Smooth muscle cell of the brain vasculature (primary cell): ENCODE measurements at regions not wholly inside any gene's neighbourhood (a gene's known extent, or its start where the extent isn't known, plus 50 kb on each side); places are given as distances from the start of the nearest gene placed in this dataset.
A peak's percentile ranks its signal among the peaks of the same experiment; 100 is the strongest.

Source experiments
- DNase-seq: peaks from one replicate; pipeline ENCODE4 v3.0.0-alpha.2; 2012; ENCODE audit warnings: low read depth, low spot score

- DNase-seq, result no peak
Observed at GRCh38 chr16:73279451-73279850, 231.5 kb upstream of the ZFHX3 start.

- no peak for DNase-seq
Observed at GRCh38 chr16:73277071-73277470, 229.1 kb upstream of the ZFHX3 start.

GRCh38 chr16:73275448-73275847 is 227.5 kb upstream of the ZFHX3 start:
- DNase-seq, result no peak

- no peak for DNase-seq
Observed at GRCh38 chr16:73275024-73275423, 227.1 kb upstream of the ZFHX3 start.

DNA sequence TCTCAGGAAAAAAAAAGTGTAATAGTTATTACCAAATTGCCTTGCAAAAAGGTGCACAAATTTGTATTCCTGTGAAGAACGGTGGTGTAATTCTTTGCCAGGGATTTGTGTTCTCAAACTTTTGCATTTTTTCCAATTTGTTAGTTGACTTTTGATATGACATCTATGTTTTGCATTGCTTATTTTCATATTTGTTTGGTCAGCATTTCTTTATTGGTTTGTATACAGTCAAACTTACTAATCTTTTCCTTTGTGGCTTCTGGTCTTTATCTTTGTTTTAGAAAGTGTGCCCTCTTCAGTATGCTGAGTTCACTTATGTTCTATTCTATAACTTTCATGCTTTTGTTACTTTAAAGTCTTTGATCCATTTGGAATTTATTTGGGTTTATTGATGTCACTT is 226.2 kb upstream of the ZFHX3 start:
- DNase-seq, result no peak

GRCh38 chr16:73268366-73268993 is 220.6 kb upstream of the ZFHX3 start:
- DNase-seq, result no peak

GRCh38 chr16:73265935-73266334 is 218.0 kb upstream of the ZFHX3 start:
- no peak for DNase-seq

GRCh38 chr16:73265124-73265837 is 217.4 kb upstream of the ZFHX3 start:
- no peak for DNase-seq

DNA sequence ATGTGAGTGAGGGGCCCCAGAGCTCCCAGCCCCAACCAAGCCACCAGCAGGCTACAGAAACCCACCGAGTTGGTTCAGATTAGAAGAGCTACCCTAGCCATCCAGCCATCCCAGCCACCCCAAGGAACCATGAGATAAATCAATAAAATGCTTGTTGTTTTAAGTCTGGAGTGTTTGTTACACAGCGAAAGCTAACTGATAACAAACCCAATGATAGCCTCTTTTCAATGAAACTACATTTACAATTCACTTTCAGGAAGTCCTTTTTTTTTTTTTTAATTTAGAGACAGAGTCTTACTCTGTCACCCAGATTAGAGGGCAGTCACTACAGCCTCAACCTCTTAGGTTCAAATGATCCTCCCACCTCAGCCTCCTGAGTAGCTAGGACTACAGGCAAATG is 215.0 kb upstream of the ZFHX3 start:
- no peak for DNase-seq

DNA sequence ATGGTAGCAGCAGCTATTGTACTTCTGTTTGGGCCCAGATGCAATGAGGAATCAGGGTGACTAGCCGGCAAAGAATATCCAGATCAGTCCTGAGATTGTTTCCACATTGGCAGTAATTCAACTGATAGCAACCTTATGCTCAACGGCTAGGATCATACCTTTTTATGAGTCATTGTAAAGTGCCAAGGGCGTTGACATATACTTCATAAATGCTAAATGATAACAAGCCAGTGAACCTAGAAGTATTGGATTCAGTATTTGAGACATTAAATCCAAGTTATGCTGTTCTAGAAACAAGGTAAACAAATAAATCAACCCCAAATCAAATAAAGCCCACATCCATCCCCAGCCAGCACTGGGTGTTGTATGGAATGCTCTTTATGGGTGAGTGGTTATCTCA is 207.1 kb upstream of the ZFHX3 start:
- no peak for DNase-seq

DNA sequence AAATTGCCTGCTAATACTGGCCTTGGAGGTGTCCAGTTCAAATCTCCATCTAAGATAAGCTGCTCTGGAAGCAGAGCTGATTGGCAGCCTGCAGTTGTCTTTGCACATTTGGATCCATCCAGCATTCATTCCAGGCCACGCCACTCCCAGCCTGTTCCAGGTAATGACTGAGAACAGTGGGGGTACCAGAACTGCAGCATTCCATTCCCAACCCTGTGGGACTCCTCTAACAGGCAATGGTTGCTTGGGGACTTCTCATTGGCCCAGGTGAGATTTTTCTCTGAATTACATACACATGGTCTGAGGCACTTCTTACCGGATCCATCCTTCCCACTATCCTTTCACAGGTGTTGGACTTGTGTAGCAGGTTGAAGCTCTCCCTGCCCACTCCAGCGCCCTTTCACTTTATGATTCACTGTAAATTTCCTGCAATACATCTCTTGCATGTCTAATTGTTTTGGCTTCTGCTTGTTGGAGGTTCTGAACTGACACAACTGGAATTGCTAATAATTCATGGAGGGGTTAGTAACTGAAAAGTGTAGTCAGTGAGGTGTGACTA is 206.1 kb upstream of the ZFHX3 start:
- DNase-seq, result no peak

DNA sequence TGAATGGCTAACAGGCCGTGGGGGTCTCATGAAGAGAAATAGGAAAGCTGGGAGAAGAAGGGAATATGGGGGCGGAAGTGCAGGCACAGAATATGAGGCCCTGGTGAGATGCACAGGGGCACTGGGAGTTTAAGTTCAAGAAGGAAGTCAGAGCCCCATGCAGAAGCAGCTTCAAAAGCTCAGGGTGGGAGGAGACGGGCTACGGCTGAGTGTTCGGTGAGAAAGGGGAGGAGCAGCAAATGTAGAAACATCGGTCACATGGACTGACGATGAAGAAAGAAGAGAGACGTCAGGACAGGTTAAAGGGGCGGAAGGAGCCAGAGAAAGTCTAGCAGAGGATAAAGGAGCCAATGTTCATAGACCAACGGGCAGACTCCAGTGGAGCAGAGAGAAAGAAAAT is 204.5 kb upstream of the ZFHX3 start:
- DNase-seq, result no peak

DNA sequence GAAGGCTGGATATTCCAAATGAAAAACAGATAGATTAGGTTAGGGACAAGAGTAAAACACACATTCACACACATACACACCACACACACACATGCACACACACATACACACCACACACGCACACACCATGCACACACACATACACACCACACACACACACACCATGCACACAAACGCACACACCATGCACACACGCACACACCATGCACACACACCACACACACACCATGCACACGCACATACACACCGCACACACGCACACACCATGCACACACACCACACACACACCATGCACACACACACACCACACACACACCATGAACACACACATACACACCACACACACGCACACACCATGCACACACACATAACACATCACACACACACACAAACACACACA is 203.7 kb upstream of the ZFHX3 start:
- DNase-seq, result no peak

DNA sequence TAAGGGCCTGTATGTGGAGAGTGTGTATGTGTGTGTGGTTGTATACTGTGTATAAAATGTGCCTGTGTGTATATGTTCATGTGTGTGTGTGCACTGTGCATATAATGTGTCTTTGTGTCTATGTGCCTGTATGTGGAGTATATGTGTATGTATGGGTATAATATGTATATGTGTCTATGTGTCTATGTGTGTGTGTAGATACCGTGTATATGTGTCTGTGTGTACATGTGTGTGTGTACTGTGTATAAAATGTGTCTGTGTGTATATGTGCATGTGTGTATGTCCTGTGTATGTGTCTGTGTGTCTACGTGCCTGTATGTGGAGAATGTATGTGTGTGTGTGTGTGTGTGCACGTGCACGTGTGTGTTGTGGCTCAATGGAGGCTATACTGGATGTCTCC is 200.4 kb upstream of the ZFHX3 start:
- no peak for DNase-seq

DNA sequence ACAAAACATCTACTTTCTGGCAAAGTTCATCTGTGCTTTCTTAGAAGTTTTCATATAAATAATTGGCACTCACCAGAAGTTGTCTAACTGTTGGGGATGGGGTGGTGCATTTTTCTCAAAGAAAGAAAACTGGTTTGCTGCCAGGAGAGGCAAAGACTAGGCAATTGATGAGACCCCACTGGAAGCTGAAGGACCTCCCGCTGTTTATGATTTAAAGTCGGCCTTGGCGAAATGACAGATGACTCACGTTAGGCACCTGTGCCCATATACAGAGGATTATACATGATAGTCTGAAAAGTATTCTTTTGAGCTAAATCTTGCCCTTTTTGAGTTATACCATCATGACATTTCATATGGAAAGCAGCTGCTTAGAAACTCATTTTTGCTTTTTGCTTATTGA is 193.0 kb upstream of the ZFHX3 start:
- no peak for DNase-seq

DNA sequence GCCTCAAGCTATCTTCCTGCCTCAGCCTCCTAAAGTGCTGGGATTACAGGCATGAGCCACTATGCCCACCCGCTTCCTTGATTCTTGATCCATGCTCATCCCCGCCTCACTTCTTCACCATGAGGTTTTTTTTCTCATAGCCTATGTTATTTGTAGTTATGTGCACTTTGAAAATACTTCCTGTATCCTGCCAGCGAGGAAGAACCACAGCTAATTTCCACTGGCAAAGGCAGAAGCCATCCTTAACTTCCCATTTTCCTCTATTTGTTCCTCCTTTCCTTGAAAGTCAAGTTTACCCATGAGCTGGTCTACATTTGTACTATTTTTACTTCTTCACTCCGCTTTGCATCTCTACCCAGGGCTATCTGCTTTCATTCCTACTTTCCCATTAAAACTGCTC is 189.7 kb upstream of the ZFHX3 start:
- no peak for DNase-seq

GRCh38 chr16:73234496-73234895 is 186.6 kb upstream of the ZFHX3 start:
- no peak for DNase-seq

GRCh38 chr16:73233846-73234424 is 186.0 kb upstream of the ZFHX3 start:
- DNase-seq, result no peak

- DNase-seq, result no peak
Observed at GRCh38 chr16:73233329-73233765, 185.4 kb upstream of the ZFHX3 start.

GRCh38 chr16:73232555-73233328 is 184.8 kb upstream of the ZFHX3 start:
- peak; percentile 12 for DNase-seq

- no peak for DNase-seq
Observed at GRCh38 chr16:73231944-73232554, 184.1 kb upstream of the ZFHX3 start.

DNA sequence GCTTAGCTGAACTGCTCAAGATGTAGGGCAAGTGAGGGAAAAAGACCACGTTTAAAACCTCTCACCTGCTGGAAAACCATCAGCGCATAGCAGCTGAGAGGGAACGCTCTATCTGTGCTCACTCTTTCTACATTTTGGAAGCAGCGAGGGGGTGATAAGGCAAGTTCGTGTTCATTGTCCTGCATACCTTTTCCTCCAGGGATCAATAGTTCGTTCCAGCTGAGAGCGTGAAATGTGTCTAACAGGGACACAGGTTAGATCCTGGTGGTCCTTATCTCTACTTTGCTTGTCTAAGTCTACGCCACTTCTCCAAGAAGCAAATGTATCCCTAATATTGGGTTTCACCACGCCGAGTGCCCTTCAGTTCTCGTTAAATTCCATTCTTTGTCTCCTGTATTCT is 183.5 kb upstream of the ZFHX3 start:
- no peak for DNase-seq
